ENCODE measurements at regions not wholly inside any gene's neighbourhood (a gene's known extent, or its start where the extent isn't known, plus 50 kb on each side); places are given as distances from the start of the nearest gene placed in this dataset.
"Not testable (repeated sequence)": the region's sequence is repeated elsewhere in the genome, so short reads cannot be mapped to it uniquely, and the experiment has no call there.

DNA sequence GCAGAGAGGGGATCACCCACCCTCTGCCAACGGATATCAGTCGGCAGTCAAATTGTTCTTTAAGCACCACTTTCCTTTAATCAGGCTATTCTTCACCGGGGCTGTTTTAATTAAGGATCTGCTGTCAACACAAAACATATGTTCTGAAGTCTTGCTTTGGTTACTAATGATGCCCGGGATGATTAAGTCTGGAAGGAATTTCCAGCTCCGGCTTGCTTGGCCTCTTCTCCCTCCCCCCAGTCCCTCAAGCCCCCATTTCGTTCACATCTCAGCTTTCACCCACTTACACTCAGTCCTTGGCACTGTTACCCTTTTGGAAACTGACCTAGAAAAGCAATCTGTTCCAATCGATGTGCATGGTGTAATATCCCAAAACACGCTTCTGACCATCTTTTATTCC, 74.7 kb downstream of the MSX2 start:
- H3K4me3 ChIP-seq (ENCODE audit: low read length), result no peak overlapping the region
- no peak for DNase-seq (ENCODE audit: low read depth)
- TF ChIP-seq, protein P1, sequence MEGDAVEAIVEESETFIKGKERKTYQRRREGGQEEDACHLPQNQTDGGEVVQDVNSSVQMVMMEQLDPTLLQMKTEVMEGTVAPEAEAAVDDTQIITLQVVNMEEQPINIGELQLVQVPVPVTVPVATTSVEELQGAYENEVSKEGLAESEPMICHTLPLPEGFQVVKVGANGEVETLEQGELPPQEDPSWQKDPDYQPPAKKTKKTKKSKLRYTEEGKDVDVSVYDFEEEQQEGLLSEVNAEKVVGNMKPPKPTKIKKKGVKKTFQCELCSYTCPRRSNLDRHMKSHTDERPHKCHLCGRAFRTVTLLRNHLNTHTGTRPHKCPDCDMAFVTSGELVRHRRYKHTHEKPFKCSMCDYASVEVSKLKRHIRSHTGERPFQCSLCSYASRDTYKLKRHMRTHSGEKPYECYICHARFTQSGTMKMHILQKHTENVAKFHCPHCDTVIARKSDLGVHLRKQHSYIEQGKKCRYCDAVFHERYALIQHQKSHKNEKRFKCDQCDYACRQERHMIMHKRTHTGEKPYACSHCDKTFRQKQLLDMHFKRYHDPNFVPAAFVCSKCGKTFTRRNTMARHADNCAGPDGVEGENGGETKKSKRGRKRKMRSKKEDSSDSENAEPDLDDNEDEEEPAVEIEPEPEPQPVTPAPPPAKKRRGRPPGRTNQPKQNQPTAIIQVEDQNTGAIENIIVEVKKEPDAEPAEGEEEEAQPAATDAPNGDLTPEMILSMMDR (IDR thresholded peaks at IDR 0.05; ENCODE audit: insufficient read depth, low read depth, low read length, missing control alignments), result no peak

DNA sequence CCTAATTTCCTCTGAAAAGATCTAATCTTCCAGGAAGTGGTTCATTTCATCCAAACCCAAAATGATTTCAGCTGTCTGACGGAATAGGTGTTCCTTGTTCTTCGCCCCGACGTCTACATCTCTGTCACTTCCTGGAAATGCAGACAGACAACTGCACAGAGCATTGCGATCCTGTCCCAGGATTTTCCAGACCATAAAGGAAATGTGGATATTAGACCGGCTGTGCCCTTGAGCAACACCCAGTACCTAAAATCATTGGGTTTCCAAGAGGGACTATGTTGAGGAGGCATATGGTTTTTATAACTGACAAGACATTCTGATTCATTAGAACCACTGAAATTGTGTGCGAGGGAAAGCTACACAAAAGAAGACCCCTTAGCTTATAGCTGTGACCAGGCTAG, 74.2 kb downstream of the MSX2 start:
- H3K4me3 ChIP-seq (ENCODE audit: low read length), result no peak overlapping the region
- TF ChIP-seq, protein P1 (IDR thresholded peaks at IDR 0.05; ENCODE audit: insufficient read depth, low read depth, low read length, missing control alignments), result no peak
- no peak for DNase-seq (ENCODE audit: low read depth)

DNA sequence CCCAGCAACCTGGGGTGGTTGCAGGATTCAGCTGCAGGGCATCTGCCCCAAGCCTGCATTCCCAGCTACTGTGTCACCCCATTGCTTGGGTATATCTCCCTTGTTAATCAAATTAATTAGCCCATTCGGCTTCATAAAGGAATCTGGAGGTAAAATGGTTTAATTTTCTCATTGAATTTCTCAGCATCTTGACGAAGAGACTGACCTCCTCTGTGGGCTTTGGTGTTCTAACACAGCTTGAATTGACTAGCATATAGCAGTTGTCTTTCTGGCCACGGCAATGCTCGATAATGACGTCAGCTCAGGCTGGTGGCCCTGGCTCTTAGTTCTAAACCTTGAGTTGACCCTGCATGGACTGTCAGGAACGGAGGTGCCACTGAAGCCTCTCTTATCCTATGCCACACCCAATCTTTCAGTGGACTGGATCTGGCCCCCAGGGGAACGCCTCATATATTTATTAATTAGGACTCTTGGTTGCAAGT, 72.4 kb downstream of the MSX2 start:
- no peak for DNase-seq (ENCODE audit: low read depth)
- TF ChIP-seq, protein P1 (IDR thresholded peaks at IDR 0.05; ENCODE audit: insufficient read depth, low read depth, low read length, missing control alignments), result no peak
- no peak overlapping the region for H3K4me3 ChIP-seq (ENCODE audit: low read length)

DNA sequence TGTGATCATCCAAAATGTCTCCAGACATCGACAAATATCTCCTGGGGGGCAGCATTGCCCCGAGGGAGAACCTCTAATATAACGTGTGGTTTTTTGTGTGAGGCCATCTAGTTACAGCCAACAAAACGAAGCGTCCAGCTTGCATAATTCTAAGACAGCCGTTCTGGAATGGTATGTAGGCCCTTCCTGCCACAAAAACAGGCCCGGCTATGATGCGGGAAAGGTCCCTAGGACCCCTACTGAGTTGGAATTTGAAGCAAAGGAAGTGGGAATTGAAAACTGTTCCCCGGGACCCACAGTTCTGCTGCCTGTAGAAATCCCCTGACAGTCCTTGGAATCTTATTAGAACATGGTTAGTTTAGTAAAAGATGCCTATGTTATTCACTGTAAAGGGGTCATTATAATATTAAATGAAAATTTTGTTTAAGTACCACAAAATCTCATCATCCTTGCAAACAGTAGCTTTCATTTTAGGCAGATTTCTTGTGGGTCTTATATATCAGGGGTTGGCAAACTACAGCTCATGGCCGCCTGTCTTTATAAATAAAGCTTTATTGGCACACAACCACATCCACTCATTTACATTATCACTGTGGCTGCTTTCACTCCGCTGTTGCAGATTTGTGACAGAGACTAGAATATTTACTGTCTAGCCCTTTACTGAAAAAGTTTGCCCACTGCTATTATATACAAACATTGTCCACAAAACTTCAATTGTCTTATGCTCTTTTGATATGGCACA, 70.7 kb downstream of the MSX2 start:
- TF ChIP-seq, protein P1 (IDR thresholded peaks at IDR 0.05; ENCODE audit: insufficient read depth, low read depth, low read length, missing control alignments), result no peak
- no peak for DNase-seq (ENCODE audit: low read depth)

DNA sequence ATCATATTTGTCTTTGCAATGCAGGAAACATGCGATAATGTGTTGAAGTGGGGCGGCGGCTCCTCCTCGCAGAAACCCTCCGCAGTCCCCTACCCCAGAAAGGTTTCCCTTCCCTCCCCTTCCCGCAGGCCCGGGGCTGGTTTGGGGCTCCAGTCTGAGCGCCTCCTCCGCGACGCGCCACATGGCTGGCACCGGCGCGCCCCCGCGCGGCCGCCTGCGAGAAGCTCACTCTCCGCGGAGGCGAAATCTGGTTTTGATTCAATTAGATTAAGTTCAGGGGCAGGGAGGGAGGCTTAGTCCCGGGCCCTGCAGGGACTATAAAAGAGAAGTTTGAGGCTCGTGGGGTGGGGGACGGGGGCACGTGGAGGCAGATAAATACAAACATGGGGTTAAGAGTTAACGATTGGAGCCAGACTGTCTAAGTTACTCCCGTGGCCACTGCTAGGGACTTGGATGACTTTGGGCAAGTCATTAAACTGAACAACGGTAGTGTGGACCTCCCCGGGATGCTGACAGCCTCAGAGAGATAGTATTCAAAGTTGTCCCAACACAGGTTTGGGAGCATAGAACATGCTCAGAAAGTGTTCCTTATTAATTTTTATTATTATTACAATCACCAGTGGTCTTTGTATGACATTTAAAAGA, 69.4 kb downstream of the MSX2 start:
- TF ChIP-seq, protein P1 (IDR thresholded peaks at IDR 0.05; ENCODE audit: insufficient read depth, low read depth, low read length, missing control alignments), result peak; percentile 58
- DNase-seq (ENCODE audit: low read depth), result peak; percentile 41
- no peak overlapping the region for H3K4me3 ChIP-seq (ENCODE audit: low read length)

More for the DNA sequence above, 70.7 kb downstream of the MSX2 start:
- no peak overlapping the region for H3K4me3 ChIP-seq (ENCODE audit: low read length)

DNA sequence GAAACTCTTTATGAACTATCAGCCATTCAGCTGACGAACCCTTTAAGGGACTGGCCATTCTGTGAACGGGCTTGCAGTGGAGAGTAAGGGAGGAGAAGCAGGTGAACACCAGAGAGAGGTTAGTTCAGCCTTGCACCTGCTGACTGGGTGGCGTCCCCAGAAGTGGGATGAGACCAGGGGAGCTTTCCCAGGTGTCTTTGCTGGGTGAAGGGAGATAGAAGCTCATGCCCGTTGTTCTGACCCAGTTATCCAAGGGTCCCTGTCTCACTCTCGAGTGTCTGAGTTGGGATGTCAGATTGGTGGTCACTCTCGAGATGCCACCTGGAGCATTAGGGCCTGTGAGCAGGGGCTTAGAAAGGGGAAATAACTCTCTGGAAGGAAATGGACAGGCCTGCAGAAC, 68.7 kb downstream of the MSX2 start:
- H3K4me3 ChIP-seq (ENCODE audit: low read length), result no peak overlapping the region
- DNase-seq (ENCODE audit: low read depth), result no peak
- TF ChIP-seq, protein P1 (IDR thresholded peaks at IDR 0.05; ENCODE audit: insufficient read depth, low read depth, low read length, missing control alignments), result no peak

DNA sequence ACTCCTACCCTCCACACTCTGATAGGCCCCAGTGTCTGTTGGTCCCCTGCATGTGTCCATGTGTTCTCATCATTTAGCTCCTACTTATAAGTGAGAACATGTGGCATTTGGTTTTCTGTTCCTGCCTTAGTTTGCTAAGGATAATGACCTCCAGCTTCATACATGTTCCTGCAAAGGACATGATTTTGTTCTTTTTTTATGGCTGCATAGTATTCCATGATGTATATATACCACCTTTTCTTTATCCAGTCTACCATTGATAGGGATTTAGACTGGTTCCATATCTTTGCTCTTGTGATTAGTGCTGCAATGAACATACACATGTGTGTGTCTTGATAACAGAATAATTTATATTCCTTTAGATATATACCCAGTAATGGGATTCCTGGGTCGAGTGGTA, 67.9 kb downstream of the MSX2 start:
- H3K4me3 ChIP-seq (ENCODE audit: low read length); DNase-seq (ENCODE audit: low read depth): not testable (repeated sequence)

Data from epithelial cell of esophagus (primary cell).